ENCODE measurements at regions not wholly inside any gene's neighbourhood (a gene's known extent, or its start where the extent isn't known, plus 50 kb on each side); places are given as distances from the start of the nearest gene placed in this dataset.

GRCh38 chr3:177647876-177648275 lies 450.6 kb upstream of the TBL1XR1 start:
- no peak for DNase-seq
- H3K27me3 ChIP-seq (replicated peaks in 1 of 4; ENCODE audit: control extremely low read depth in 1 of 4, control insufficient read depth in 3 of 4, insufficient read depth in 4 of 4, low read length in 3 of 4) = no peaks in the 10 kb centered on the region
- no peaks in the 10 kb centered on the region for H3K9me3 ChIP-seq (ENCODE audit: control extremely low read depth in 1 of 3, control insufficient read depth in 2 of 3, insufficient read depth in 1 of 3, low read length in 2 of 3)
- intact Hi-C loops (cut with micrococcal nuclease) = no loop called here
- H3K79me2 ChIP-seq (ENCODE audit: control insufficient read depth, insufficient read depth, low read length) = no peaks in the 10 kb centered on the region
- POLR2A ChIA-PET = no interaction called here
- H3K4me1 ChIP-seq (ENCODE audit: control insufficient read depth in 2 of 2, insufficient read depth in 2 of 2, low read length in 2 of 2) = peaks cover 17 to 18% of the 10 kb centered on the region in 2 donors
- no peak overlapping the region for H3K4me3 ChIP-seq (ENCODE audit: control extremely low read depth in 1 of 5, extremely low read depth in 1 of 5, insufficient read depth in 1 of 5, low read depth in 2 of 5, low read length in 4 of 5)
- H3K4me1 Mint-ChIP-seq = peaks cover 21% of the 10 kb centered on the region
- H3K27me3 Mint-ChIP-seq = no peaks in the 10 kb centered on the region
- 40% methylated on average over 4 of the region's 4 CpGs for WGBS (ENCODE audit: insufficient coverage)
- ATAC-seq (ENCODE audit: low read depth) = no peak
- peak overlapping the region; percentile 18 for H2AFZ ChIP-seq (ENCODE audit: insufficient read depth, low read depth, low read length, poor library complexity, severe bottlenecking)
- TF ChIP-seq CTCF (IDR thresholded peaks at IDR 0.05) (no peak), EZH2 (IDR thresholded peaks at IDR 0.05; ENCODE audit: borderline replicate concordance, insufficient read depth, low read depth, low read length, poor library complexity, severe bottlenecking) (no peak)
- H3K9me3 Mint-ChIP-seq (ENCODE audit: insufficient read depth) = no peaks in the 10 kb centered on the region
- peak overlapping the region; percentile 54 for H3K4me3 Mint-ChIP-seq
- no peak overlapping the region for H3K27ac ChIP-seq (ENCODE audit: low read length in 2 of 2)
- CTCF ChIA-PET = interaction anchor here (0.7 kb wide), 1 partner anchor 597 kb away, joined by 3 read pairs; no protein-coding TSS in a partner anchor
- no peaks in the 10 kb centered on the region for H3K36me3 ChIP-seq (replicated peaks in 1 of 2; ENCODE audit: control extremely low read depth in 1 of 2, control insufficient read depth in 1 of 2, extremely low read depth in 1 of 2, insufficient read depth in 2 of 2, low read length in 1 of 2)
- no peak overlapping the region for H3K27ac Mint-ChIP-seq
- peak overlapping the region; percentile 56 for H3K4me2 ChIP-seq (replicated peaks; ENCODE audit: low read depth, low read length, poor library complexity, severe bottlenecking)
- H3K9ac ChIP-seq (ENCODE audit: low read length) = peak overlapping the region; percentile 39
- H4K20me1 ChIP-seq (ENCODE audit: control insufficient read depth, insufficient read depth, low read length, poor library complexity, severe bottlenecking) = no peaks in the 10 kb centered on the region

GRCh38 chr3:177652556-177653291 lies 455.4 kb upstream of the TBL1XR1 start:
- Mint-ChIP-seq H3K4me1 (peaks cover 6% of the 10 kb centered on the region), H3K27me3 (no peaks in the 10 kb centered on the region), H3K27ac (no peak overlapping the region), H3K9me3 (ENCODE audit: insufficient read depth) (peaks cover 5% of the 10 kb centered on the region), H3K4me3 (no peak overlapping the region)
- TF ChIP-seq CTCF (IDR thresholded peaks at IDR 0.05) = no peak
- no peak for TF ChIP-seq EZH2 (IDR thresholded peaks at IDR 0.05; ENCODE audit: borderline replicate concordance, insufficient read depth, low read depth, low read length, poor library complexity, severe bottlenecking)
- no peak overlapping the region for H2AFZ ChIP-seq (ENCODE audit: insufficient read depth, low read depth, low read length, poor library complexity, severe bottlenecking)
- intact Hi-C loops (cut with micrococcal nuclease) = no loop called here
- no peaks in the 10 kb centered on the region for H4K20me1 ChIP-seq (ENCODE audit: control insufficient read depth, insufficient read depth, low read length, poor library complexity, severe bottlenecking)
- no peak overlapping the region for H3K4me2 ChIP-seq (replicated peaks; ENCODE audit: low read depth, low read length, poor library complexity, severe bottlenecking)
- no peaks in the 10 kb centered on the region for H3K27me3 ChIP-seq (replicated peaks in 1 of 4; ENCODE audit: control extremely low read depth in 1 of 4, control insufficient read depth in 3 of 4, insufficient read depth in 4 of 4, low read length in 3 of 4)
- WGBS (ENCODE audit: insufficient coverage) = 100% methylated on average over 2 of the region's 5 CpGs
- H3K36me3 ChIP-seq (replicated peaks in 1 of 2; ENCODE audit: control extremely low read depth in 1 of 2, control insufficient read depth in 1 of 2, extremely low read depth in 1 of 2, insufficient read depth in 2 of 2, low read length in 1 of 2) = no peaks in the 10 kb centered on the region
- no peaks in the 10 kb centered on the region for H3K79me2 ChIP-seq (ENCODE audit: control insufficient read depth, insufficient read depth, low read length)
- H3K4me3 ChIP-seq (ENCODE audit: control extremely low read depth in 1 of 5, extremely low read depth in 1 of 5, insufficient read depth in 1 of 5, low read depth in 2 of 5, low read length in 4 of 5) = no peak overlapping the region
- CTCF ChIA-PET = no interaction called here
- ATAC-seq (ENCODE audit: low read depth) = no peak
- no peak overlapping the region for H3K9ac ChIP-seq (ENCODE audit: low read length)
- no peak for DNase-seq
- peaks cover 3% of the 10 kb centered on the region in 2 donors for H3K4me1 ChIP-seq (ENCODE audit: control insufficient read depth in 2 of 2, insufficient read depth in 2 of 2, low read length in 2 of 2)
- H3K27ac ChIP-seq (ENCODE audit: low read length in 2 of 2) = no peak overlapping the region
- POLR2A ChIA-PET = no interaction called here
- H3K9me3 ChIP-seq (ENCODE audit: control extremely low read depth in 1 of 3, control insufficient read depth in 2 of 3, insufficient read depth in 1 of 3, low read length in 2 of 3) = peaks cover 0 to 5% (median 0%) of the 10 kb centered on the region in 3 donors
